ENCODE measurements at regions not wholly inside any gene's neighbourhood (a gene's known extent, or its start where the extent isn't known, plus 50 kb on each side); places are given as distances from the start of the nearest gene placed in this dataset.

- DNase-seq, result no peak
Observed at GRCh38 chr10:58885146-58885545, 291.3 kb upstream of the PHYHIPL start.

GRCh38 chr10:58885686-58886345, 290.6 kb upstream of the PHYHIPL start:
- DNase-seq, result peak; percentile 46

- no peak for DNase-seq
Observed at GRCh38 chr10:58886406-58886805, 290.0 kb upstream of the PHYHIPL start.

- DNase-seq, result no peak
Observed at GRCh38 chr10:58887474-58887873, 289.0 kb upstream of the PHYHIPL start.

GRCh38 chr10:58888957-58889356, 287.5 kb upstream of the PHYHIPL start:
- DNase-seq, result no peak

GRCh38 chr10:58892031-58892531, 284.4 kb upstream of the PHYHIPL start:
- DNase-seq, result no peak

- DNase-seq, result no peak
Observed at GRCh38 chr10:58894929-58895328, 281.5 kb upstream of the PHYHIPL start.

- DNase-seq, result no peak
Observed at GRCh38 chr10:58896229-58896628, 280.2 kb upstream of the PHYHIPL start.

GRCh38 chr10:58897236-58897635, 279.2 kb upstream of the PHYHIPL start:
- no peak for DNase-seq

GRCh38 chr10:58897708-58898107, 278.7 kb upstream of the PHYHIPL start:
- DNase-seq, result no peak

- DNase-seq, result no peak
Observed at GRCh38 chr10:58898854-58899573, 277.4 kb upstream of the PHYHIPL start.

GRCh38 chr10:58901092-58901646, 275.3 kb upstream of the PHYHIPL start:
- DNase-seq, result no peak

GRCh38 chr10:58903071-58903470, 273.4 kb upstream of the PHYHIPL start:
- DNase-seq, result no peak

- no peak for DNase-seq
Observed at GRCh38 chr10:58909881-58910280, 266.6 kb upstream of the PHYHIPL start.

GRCh38 chr10:58913717-58914116, 262.7 kb upstream of the PHYHIPL start:
- no peak for DNase-seq

GRCh38 chr10:58918887-58919286, 257.6 kb upstream of the PHYHIPL start:
- DNase-seq, result no peak

- DNase-seq, result no peak
Observed at GRCh38 chr10:58919927-58920654, 256.4 kb upstream of the PHYHIPL start.

- no peak for DNase-seq
Observed at GRCh38 chr10:58920655-58921003, 255.8 kb upstream of the PHYHIPL start.

GRCh38 chr10:58921421-58921855, 255.0 kb upstream of the PHYHIPL start:
- no peak for DNase-seq

GRCh38 chr10:58925381-58925780, 251.1 kb upstream of the PHYHIPL start:
- no peak for DNase-seq

GRCh38 chr10:58930500-58930899, 245.9 kb upstream of the PHYHIPL start:
- no peak for DNase-seq

- no peak for DNase-seq
Observed at GRCh38 chr10:58932126-58932525, 244.3 kb upstream of the PHYHIPL start.

- DNase-seq, result no peak
Observed at GRCh38 chr10:58932577-58933314, 243.7 kb upstream of the PHYHIPL start.
